Spleen (tissue), 7 donors: ENCODE measurements at regions not wholly inside any gene's neighbourhood (a gene's known extent, or its start where the extent isn't known, plus 50 kb on each side); places are given as distances from the start of the nearest gene placed in this dataset.

ENCODE experiments used
- POLR2A ChIP-seq, 3 donors: fragments of 450-650 bp; IDR thresholded peaks; one replicate each; pipeline ENCODE4 v1.5.1; 2017; ENCODE audit warnings: antibody characterized with exemption in 3 of 3, mild to moderate bottlenecking in 1 of 3
- POLR2AphosphoS5 ChIP-seq, 3 donors: sonication (generic); formaldehyde crosslinking; IDR thresholded peaks; one replicate each; pipeline ENCODE4 v1.5.1; 2017; ENCODE audit warnings: antibody characterized with exemption in 3 of 3
- TF ChIP-seq, protein P1 (sequence below), 11 experiments: fragments of 200-600 bp in 7 of 11; fragments of 450-650 bp in 4 of 11; sonication (generic) in 4 of 11; IDR thresholded peaks in 8 of 11; conservative IDR thresholded peaks in 3 of 11; 1 replicate in 7 of 11; 2 replicates in 4 of 11; pipeline versions ENCODE4 v1.4.0 to v1.8.0; 2016 to 2021; ENCODE audit warnings: antibody characterized with exemption in 11 of 11, inconsistent platforms in 4 of 11, mild to moderate bottlenecking in 1 of 11
- donor health status: DM: no; HTN: no; CAD: no; lungs with moderate emphysema.
- donor health status: DM: no; HTN: no; CAD: no.
- donor health status: DM: no; HTN: no; CAD: no.

DNA sequence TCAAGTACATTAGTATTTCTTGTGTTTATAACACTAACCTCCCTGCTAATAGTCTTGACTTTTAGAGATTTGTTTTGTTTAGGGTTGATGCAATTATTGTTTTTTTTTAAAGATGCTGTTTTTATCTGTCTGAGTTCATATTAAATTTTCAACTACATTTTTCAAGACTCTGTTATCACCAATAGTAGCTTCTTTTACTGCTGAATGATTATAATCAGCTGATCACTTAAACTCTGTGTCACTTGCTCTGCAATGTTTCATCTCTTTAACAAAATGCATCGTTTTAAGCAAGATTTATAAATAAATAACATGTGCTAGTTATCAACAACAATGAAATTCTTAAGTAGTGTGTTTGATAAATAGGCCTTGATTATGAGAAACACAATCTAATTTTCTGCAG is 920.9 kb upstream of the PCDH20 start:
- TF ChIP-seq, protein P1, sequence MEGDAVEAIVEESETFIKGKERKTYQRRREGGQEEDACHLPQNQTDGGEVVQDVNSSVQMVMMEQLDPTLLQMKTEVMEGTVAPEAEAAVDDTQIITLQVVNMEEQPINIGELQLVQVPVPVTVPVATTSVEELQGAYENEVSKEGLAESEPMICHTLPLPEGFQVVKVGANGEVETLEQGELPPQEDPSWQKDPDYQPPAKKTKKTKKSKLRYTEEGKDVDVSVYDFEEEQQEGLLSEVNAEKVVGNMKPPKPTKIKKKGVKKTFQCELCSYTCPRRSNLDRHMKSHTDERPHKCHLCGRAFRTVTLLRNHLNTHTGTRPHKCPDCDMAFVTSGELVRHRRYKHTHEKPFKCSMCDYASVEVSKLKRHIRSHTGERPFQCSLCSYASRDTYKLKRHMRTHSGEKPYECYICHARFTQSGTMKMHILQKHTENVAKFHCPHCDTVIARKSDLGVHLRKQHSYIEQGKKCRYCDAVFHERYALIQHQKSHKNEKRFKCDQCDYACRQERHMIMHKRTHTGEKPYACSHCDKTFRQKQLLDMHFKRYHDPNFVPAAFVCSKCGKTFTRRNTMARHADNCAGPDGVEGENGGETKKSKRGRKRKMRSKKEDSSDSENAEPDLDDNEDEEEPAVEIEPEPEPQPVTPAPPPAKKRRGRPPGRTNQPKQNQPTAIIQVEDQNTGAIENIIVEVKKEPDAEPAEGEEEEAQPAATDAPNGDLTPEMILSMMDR (IDR thresholded peaks at IDR 0.05 in 8 of 11, conservative IDR thresholded peaks at IDR 0.05 in 3 of 11), result no peak
- TF ChIP-seq POLR2A (IDR thresholded peaks at IDR 0.05), result no peak
- no peak for TF ChIP-seq POLR2AphosphoS5 (IDR thresholded peaks at IDR 0.05)
